GM19463 (cell line): ENCODE measurements at regions not wholly inside any gene's neighbourhood (a gene's known extent, or its start where the extent isn't known, plus 50 kb on each side); places are given as distances from the start of the nearest gene placed in this dataset.
"Not testable (repeated sequence)": the region's sequence is repeated elsewhere in the genome, so short reads cannot be mapped to it uniquely, and the experiment has no call there.

Experiments used
- ATAC-seq: cut with Tn5 transposase; IDR thresholded peaks from one replicate; pipeline ENCODE4 v1.9.1; 2021; ENCODE audit warnings: mild to moderate bottlenecking, moderate library complexity; ENCODE audit not compliant: unreplicated experiment

GRCh38 chr3:103829723-103830326 is 1395.0 kb downstream of the ZPLD1 start:
- no peak for ATAC-seq

GRCh38 chr3:103847081-103848062 is 1412.6 kb downstream of the ZPLD1 start:
- no peak for ATAC-seq

DNA sequence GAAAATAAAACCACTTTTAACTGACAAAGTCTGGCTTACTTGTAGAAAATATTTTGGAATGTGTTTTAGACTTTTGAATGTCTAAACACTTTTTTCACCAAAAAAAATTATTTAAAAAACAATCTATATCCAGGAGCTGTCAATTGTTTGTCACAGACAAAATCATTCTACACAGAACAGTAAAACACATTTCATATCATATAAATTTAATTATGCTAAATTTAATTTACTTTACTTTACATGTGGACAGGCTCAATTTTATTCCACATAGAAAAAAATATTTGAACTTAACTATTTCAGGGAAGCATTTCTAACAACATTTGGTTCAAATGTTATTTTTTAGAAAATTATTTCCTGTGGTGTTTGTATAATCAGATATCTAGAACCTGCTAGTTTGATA is 1417.0 kb downstream of the ZPLD1 start:
- no peak for ATAC-seq

- ATAC-seq = no peak
Measured at GRCh38 chr3:103862415-103862814, 1427.6 kb downstream of the ZPLD1 start.

DNA sequence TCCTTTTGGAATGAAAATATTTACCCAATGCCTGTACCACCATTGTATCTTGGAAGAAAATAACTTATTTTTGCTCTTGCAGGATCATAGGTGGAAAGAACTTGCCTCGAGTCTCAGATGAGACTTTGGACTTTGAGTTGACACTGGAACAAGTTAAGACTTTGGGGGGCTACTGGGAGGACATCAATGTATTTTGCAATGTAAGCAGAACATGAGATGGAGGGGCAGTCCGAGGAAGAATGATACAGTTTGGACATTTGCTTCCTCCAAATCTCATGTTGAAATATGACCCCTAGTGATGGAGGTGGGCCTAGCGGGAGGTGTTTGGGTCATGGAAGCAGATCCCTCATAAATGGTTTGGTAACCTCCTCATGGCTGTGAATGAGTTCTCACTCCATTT is 1428.6 kb downstream of the ZPLD1 start:
- ATAC-seq = no peak

GRCh38 chr3:103866113-103866512 is 1431.3 kb downstream of the ZPLD1 start:
- ATAC-seq = no peak

GRCh38 chr3:103873021-103873420 is 1438.2 kb downstream of the ZPLD1 start:
- ATAC-seq = no peak

DNA sequence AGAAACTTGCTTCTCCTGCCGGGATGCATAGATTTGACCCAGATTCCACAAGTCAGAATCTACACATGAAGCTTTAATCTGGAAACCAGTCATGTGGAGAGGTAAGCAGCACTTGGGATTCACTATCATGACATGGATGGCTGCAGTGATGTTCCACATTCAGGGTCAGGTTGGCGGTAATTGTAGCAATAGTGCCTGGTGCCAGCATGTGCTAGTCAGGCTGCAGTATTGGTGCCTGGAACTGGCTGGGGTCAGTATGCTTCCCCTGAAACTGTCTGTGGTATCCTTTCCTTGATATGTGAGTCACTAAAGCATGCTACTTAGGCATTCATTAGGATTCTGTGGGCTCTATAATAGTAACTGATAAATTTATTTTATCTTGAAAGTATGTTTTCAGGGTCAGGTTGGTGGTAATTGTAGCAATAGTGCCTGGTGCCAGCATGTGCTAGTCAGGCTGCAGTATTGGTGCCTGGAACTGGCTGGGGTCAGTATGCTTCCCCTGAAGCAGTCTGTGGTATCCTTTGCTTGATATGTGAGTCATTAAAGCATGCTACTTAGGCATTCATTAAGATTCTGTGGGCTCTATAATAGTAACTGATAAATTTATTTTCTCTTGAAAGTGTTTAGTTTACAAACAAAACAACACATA is 1439.2 kb downstream of the ZPLD1 start:
- no peak for ATAC-seq

- ATAC-seq = not testable (repeated sequence)
Measured at GRCh38 chr3:103881809-103882208, 1447.0 kb downstream of the ZPLD1 start.

- ATAC-seq = no peak
Measured at GRCh38 chr3:103889675-103890074, 1454.9 kb downstream of the ZPLD1 start.

GRCh38 chr3:103894162-103894822 is 1459.5 kb downstream of the ZPLD1 start:
- no peak for ATAC-seq

GRCh38 chr3:103899328-103899727 is 1464.5 kb downstream of the ZPLD1 start:
- ATAC-seq = no peak

DNA sequence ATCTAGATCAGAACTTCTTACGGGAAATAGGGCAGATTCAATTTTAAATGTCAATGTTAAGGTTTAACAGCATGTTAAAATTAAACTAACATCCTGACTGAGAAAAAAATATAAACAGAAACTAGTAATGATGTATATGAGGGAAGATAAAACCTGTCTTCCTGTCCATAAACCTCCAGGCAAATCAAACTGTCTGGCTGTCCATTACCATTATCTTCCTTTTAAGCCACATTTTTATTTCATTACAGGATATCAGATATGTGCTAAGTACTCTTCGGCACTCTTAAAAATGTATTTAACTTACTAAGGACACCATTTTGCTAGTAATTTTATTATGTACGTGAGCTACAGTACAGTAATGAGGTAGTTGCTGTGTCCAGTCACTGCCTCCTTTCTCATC is 1461.7 kb upstream of the ALCAM start:
- ATAC-seq = no peak

DNA sequence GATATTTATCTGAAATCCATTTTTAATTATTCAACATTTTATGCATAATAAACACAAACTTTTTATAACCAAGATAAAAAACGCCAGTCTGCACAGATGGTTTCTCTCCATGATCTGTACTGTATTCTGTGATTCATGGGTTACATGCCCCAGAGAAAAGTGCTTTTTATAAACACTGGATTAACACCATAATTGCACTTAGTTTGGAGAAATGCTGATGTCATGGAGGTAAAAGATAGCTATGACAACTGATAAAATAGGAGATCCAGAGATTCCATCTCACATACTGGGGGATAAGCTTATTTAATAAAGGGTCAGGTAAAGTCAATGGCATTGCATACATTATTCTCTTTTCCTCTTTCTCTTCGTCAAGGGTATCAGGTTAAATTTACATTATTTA is 1460.4 kb upstream of the ALCAM start:
- no peak for ATAC-seq

DNA sequence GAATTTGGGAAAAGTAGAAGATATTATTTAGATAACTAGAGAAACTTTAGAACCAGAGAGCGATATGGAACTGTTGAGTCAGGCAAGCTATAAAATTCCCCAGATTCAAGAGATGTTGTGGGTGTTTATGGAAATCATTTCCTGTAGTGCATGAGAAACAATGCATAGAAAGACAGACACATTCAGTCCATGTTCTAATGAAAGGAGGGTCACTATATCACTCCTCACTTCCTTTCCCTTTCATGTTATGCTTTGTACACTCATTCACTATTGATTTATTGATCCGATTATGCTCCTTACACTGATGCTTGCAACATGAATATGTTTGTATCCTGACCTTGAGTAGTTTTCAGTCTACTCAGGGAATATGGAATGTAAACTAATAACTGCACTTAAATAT is 1459.9 kb upstream of the ALCAM start:
- ATAC-seq = no peak

GRCh38 chr3:103907567-103907966 is 1459.1 kb upstream of the ALCAM start:
- no peak for ATAC-seq

GRCh38 chr3:103909395-103909794 is 1457.3 kb upstream of the ALCAM start:
- no peak for ATAC-seq

GRCh38 chr3:103918336-103918735 is 1448.4 kb upstream of the ALCAM start:
- ATAC-seq = no peak

- ATAC-seq = no peak
Measured at GRCh38 chr3:103919327-103919726, 1447.4 kb upstream of the ALCAM start.

DNA sequence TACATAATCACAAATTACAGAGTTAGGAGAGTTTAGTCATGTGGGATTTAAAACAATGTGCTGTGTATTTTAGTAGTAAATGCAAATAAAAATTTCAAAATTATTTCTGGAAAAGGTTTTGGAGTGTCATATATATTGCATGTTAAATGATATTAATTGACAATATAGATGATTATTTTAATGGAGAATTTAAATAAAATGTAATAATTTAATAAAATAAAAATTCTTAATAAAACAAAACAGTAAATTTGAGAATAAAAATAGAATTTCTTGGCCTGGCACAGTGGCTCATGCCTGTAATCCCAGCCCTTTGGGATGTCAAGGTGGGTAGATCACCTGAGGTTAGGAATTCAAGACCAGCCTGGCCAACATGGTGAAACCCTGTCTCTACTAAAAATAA is 1442.8 kb upstream of the ALCAM start:
- ATAC-seq = no peak

DNA sequence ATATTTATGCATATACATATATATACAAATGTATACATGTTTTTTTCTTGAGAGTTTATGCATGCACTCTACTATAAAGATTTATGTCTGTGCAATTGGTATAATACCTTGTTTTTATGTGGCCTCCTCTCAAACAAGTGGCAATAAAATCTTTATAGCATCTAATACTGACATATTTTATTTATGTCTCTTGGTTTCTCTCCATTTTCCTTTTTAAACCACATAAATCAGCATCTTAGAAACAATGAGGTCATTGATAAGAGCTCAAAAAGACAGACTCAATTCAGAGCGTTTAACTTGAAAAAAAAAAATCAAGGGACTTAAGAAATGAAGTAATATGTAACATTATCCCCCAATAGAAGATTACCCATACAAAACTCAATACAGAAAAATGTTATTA is 1442.2 kb upstream of the ALCAM start:
- no peak for ATAC-seq
